Loucy (cell line): ENCODE measurements at regions not wholly inside any gene's neighbourhood (a gene's known extent, or its start where the extent isn't known, plus 50 kb on each side); places are given as distances from the start of the nearest gene placed in this dataset.

Experiments
- CTCF ChIP-seq: fragments of 200-600 bp; sonication (generic); conservative IDR thresholded peaks from 2 replicates; pipeline ENCODE4 v1.5.1; 2014; ENCODE audit warnings: mild to moderate bottlenecking, antibody characterized with exemption, low read length
- EZH2phosphoT487 ChIP-seq: fragments of 200-600 bp; IDR thresholded peaks from 2 replicates; pipeline ENCODE4 v1.6.1; 2018; ENCODE audit warnings: antibody characterized with exemption, mild to moderate bottlenecking, moderate library complexity, borderline replicate concordance

DNA sequence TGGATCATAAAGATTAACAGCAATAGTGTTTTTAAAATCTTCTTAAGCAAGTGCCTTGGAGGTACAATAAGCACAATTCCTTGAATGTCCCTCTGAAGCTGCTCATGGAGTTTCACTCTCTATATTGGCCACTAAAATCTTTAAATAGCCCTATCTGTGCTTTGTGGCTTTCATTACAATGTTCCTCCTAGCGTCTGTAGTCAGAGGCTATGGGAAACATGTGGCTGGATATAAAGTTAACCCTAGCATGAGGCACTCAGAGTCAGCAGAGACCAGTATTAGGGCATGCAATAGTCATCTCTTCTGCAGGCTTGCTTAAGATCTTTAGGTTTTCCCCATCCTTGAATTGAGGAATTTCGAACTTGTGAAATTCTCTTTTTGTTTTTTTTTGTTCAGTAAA lies 668.2 kb downstream of the CDH11 start:
- TF ChIP-seq CTCF = no peak
- TF ChIP-seq EZH2phosphoT487 = no peak
